Fibroblast of pulmonary artery (primary cell): ENCODE measurements at regions not wholly inside any gene's neighbourhood (a gene's known extent, or its start where the extent isn't known, plus 50 kb on each side); places are given as distances from the start of the nearest gene placed in this dataset.

ENCODE experiments used
- DNase-seq: peaks from one replicate; pipeline ENCODE4 v3.0.0-alpha.2; 2010; ENCODE audit warnings: low read depth
- H3K4me3 ChIP-seq: replicated peaks from 2 replicates; pipeline ENCODE4 v1.5.1; 2011; ENCODE audit warnings: low read depth, mild to moderate bottlenecking, control low read depth, low read length, moderate library complexity
- CTCF ChIP-seq: IDR thresholded peaks from 2 replicates; pipeline ENCODE4 v1.5.1; 2011; ENCODE audit warnings: mild to moderate bottlenecking, control low read depth, low read length, inconsistent platforms; ENCODE audit errors: missing control alignments

GRCh38 chr2:145874466-145874865 lies 1354.5 kb upstream of the ZEB2 start:
- no peak for TF ChIP-seq CTCF
- H3K4me3 ChIP-seq: no peak overlapping the region
- DNase-seq: peak; percentile 62

- no peak for TF ChIP-seq CTCF
- H3K4me3 ChIP-seq: no peak overlapping the region
- DNase-seq: no peak
Observed at GRCh38 chr2:145864501-145864900, 1344.6 kb upstream of the ZEB2 start.

- H3K4me3 ChIP-seq: no peak overlapping the region
- TF ChIP-seq CTCF: no peak
- no peak for DNase-seq
Observed at GRCh38 chr2:145861940-145862339, 1342.0 kb upstream of the ZEB2 start.

GRCh38 chr2:145860083-145860482 lies 1340.2 kb upstream of the ZEB2 start:
- no peak overlapping the region for H3K4me3 ChIP-seq
- DNase-seq: no peak
- TF ChIP-seq CTCF: no peak

- DNase-seq: no peak
- no peak overlapping the region for H3K4me3 ChIP-seq
- TF ChIP-seq CTCF: no peak
Observed at GRCh38 chr2:145855142-145855541, 1335.2 kb upstream of the ZEB2 start.

- no peak for DNase-seq
- TF ChIP-seq CTCF: no peak
Observed at GRCh38 chr2:145854039-145854755, 1334.3 kb upstream of the ZEB2 start.

GRCh38 chr2:145851730-145852129 lies 1331.8 kb upstream of the ZEB2 start:
- no peak overlapping the region for H3K4me3 ChIP-seq
- DNase-seq: peak; percentile 21
- no peak for TF ChIP-seq CTCF

More at GRCh38 chr2:145854039-145854755, 1334.3 kb upstream of the ZEB2 start:
- H3K4me3 ChIP-seq: no peak overlapping the region
